Mesothelial cell of epicardium (in vitro differentiated cells): ENCODE measurements at regions not wholly inside any gene's neighbourhood (a gene's known extent, or its start where the extent isn't known, plus 50 kb on each side); places are given as distances from the start of the nearest gene placed in this dataset.

ENCODE experiments used
- DNase-seq, 2 experiments: peaks; one replicate each; pipeline ENCODE4 v3.0.0; 2021; ENCODE audit warnings: low spot score in 2 of 2; ENCODE audit not compliant: unreplicated experiment in 2 of 2
- H3K27ac Mint-ChIP-seq: 2 replicates; pipeline ENCODE4 v1.8.0; 2021; ENCODE audit warnings: mixed read lengths
- H3K27me3 Mint-ChIP-seq: 2 replicates; pipeline ENCODE4 v1.8.0; 2021; ENCODE audit warnings: low read depth, mixed read lengths
- H3K36me3 Mint-ChIP-seq: 2 replicates; pipeline ENCODE4 v1.8.0; 2021; ENCODE audit warnings: mixed read lengths
- H3K4me1 Mint-ChIP-seq: 2 replicates; pipeline ENCODE4 v1.8.0; 2021; ENCODE audit warnings: mixed read lengths
- H3K4me3 Mint-ChIP-seq: 2 replicates; pipeline ENCODE4 v1.8.0; 2021; ENCODE audit warnings: mild to moderate bottlenecking, moderate library complexity, mixed read lengths
- H3K9me3 Mint-ChIP-seq: 2 replicates; pipeline ENCODE4 v1.8.0; 2021; ENCODE audit warnings: mixed read lengths
- CTCF ChIP-seq: fragments of 200-600 bp; sonication (generic); IDR thresholded peaks from one replicate; pipeline ENCODE4 v1.5.0; 2021; ENCODE audit warnings: antibody characterized with exemption; ENCODE audit not compliant: unreplicated experiment

- Mint-ChIP-seq H3K27ac (no peak overlapping the region), H3K9me3 (peaks cover 14% of the 10 kb centered on the region), H3K4me1 (peaks cover 5% of the 10 kb centered on the region), H3K27me3 (no peaks in the 10 kb centered on the region), H3K4me3 (no peak overlapping the region), H3K36me3 (peaks cover 4% of the 10 kb centered on the region)
- DNase-seq = no peak
- no peak for TF ChIP-seq CTCF
These were observed 202.0 kb downstream of the PAPSS1 start for GRCh38 chr4:107518076-107518475.

GRCh38 chr4:107512549-107512948 is 207.5 kb downstream of the PAPSS1 start:
- peaks cover 4% of the 10 kb centered on the region for H3K36me3 Mint-ChIP-seq

GRCh38 chr4:107509615-107510014 is 210.4 kb downstream of the PAPSS1 start:
- no peak for TF ChIP-seq CTCF
- H3K9me3 Mint-ChIP-seq = peaks cover 2% of the 10 kb centered on the region
- H3K27me3 Mint-ChIP-seq = no peaks in the 10 kb centered on the region
- H3K4me3 Mint-ChIP-seq = no peak overlapping the region
- DNase-seq = no peak
- H3K4me1 Mint-ChIP-seq = no peaks in the 10 kb centered on the region
- H3K27ac Mint-ChIP-seq = no peak overlapping the region
- no peaks in the 10 kb centered on the region for H3K36me3 Mint-ChIP-seq

More at GRCh38 chr4:107512549-107512948, 207.5 kb downstream of the PAPSS1 start:
- no peaks in the 10 kb centered on the region for H3K4me1 Mint-ChIP-seq
- no peaks in the 10 kb centered on the region for H3K27me3 Mint-ChIP-seq
- no peak for TF ChIP-seq CTCF
- no peak overlapping the region for H3K27ac Mint-ChIP-seq
- DNase-seq = no peak
- H3K4me3 Mint-ChIP-seq = no peak overlapping the region
- H3K9me3 Mint-ChIP-seq = peaks cover 14% of the 10 kb centered on the region

GRCh38 chr4:107500551-107500950 is 219.5 kb downstream of the PAPSS1 start:
- H3K27me3 Mint-ChIP-seq = no peaks in the 10 kb centered on the region
- no peak overlapping the region for H3K27ac Mint-ChIP-seq
- peaks cover 5% of the 10 kb centered on the region for H3K4me1 Mint-ChIP-seq
- H3K9me3 Mint-ChIP-seq = peaks cover 5% of the 10 kb centered on the region
- DNase-seq = no peak
- H3K4me3 Mint-ChIP-seq = no peak overlapping the region
- no peaks in the 10 kb centered on the region for H3K36me3 Mint-ChIP-seq
- no peak for TF ChIP-seq CTCF

- peaks cover 3% of the 10 kb centered on the region for H3K9me3 Mint-ChIP-seq
- no peak for DNase-seq
- H3K27ac Mint-ChIP-seq = no peak overlapping the region
- peaks cover 5% of the 10 kb centered on the region for H3K4me1 Mint-ChIP-seq
- H3K27me3 Mint-ChIP-seq = no peaks in the 10 kb centered on the region
- no peak for TF ChIP-seq CTCF
- H3K4me3 Mint-ChIP-seq = no peak overlapping the region
- no peaks in the 10 kb centered on the region for H3K36me3 Mint-ChIP-seq
These were observed 223.0 kb downstream of the PAPSS1 start for GRCh38 chr4:107497054-107497453.

- Mint-ChIP-seq H3K36me3 (no peaks in the 10 kb centered on the region), H3K4me3 (no peak overlapping the region), H3K27ac (no peak overlapping the region), H3K9me3 (peaks cover 3% of the 10 kb centered on the region), H3K4me1 (no peaks in the 10 kb centered on the region), H3K27me3 (no peaks in the 10 kb centered on the region)
- no peak for TF ChIP-seq CTCF
- no peak for DNase-seq
These were observed 227.5 kb downstream of the PAPSS1 start for GRCh38 chr4:107492566-107492965.
